ENCODE measurements at regions not wholly inside any gene's neighbourhood (a gene's known extent, or its start where the extent isn't known, plus 50 kb on each side); places are given as distances from the start of the nearest gene placed in this dataset.

DNA sequence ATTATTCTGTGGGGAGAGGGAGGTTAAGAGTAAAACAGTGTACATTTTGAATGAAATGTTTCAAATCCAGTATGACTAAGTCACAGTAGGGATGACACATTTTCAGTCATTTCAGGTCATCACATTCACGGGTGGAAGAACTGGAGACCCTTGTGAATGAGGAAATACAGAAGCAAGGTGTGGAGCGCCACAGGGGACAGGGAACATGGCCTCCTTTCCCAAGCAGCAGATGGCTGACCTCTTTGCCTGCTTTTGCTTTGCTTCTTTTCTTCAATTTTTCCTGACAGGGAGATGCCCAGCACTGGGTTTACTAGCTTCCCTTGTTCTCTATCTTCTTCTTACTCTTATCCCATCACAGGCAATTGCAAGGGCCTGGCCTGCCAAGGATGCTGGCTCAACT lies 278.9 kb upstream of the DLGAP1 start:
- TF ChIP-seq POLR2A (IDR thresholded peaks at IDR 0.05; ENCODE audit: low read depth, low read length) (no peak), POU2F2 (IDR thresholded peaks at IDR 0.05; ENCODE audit: low read depth, low read length) (no peak)

Data from GM12891 (cell line).